ENCODE measurements at regions not wholly inside any gene's neighbourhood (a gene's known extent, or its start where the extent isn't known, plus 50 kb on each side); places are given as distances from the start of the nearest gene placed in this dataset.

DNA sequence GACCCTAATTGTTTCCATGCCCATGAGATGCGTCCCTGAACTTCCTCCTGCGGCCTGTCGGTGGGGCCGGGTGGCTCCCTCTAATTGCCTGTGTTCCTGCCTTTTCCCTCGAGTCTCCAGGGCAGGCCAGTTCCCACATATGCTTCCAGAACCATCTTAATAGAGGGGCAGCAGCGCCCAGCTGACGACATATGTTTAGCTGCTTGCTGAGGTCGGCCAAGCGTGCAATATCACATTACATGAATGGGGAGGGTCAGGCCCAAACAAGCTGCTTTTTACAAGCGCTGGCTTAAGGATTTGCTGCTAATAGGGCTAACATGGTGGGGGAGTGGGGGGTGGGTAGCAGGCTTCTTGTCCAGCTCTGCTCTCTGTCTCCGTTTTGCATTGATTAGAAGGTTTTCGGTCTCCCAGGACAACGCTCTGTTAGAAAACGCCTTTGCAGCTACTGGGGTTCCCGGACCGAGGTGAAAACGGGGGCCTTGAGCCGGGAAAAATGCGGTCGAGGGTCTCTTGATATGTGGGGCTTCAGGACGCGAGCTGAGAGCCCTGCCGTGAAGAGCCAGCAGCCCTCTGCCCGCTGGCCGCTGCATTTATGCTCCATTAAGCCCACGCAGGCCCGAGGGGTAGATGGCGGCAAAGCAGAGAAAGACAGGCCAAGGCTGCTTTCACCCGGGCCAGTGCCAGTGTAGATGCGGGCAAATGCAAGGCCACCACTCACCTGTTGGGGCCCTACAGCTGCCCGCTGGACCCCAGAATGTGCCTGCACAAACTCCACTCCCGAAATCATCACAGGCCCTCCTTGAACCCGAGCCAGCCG is 308.5 kb downstream of the BMP7 start:
- TF ChIP-seq, protein P1, sequence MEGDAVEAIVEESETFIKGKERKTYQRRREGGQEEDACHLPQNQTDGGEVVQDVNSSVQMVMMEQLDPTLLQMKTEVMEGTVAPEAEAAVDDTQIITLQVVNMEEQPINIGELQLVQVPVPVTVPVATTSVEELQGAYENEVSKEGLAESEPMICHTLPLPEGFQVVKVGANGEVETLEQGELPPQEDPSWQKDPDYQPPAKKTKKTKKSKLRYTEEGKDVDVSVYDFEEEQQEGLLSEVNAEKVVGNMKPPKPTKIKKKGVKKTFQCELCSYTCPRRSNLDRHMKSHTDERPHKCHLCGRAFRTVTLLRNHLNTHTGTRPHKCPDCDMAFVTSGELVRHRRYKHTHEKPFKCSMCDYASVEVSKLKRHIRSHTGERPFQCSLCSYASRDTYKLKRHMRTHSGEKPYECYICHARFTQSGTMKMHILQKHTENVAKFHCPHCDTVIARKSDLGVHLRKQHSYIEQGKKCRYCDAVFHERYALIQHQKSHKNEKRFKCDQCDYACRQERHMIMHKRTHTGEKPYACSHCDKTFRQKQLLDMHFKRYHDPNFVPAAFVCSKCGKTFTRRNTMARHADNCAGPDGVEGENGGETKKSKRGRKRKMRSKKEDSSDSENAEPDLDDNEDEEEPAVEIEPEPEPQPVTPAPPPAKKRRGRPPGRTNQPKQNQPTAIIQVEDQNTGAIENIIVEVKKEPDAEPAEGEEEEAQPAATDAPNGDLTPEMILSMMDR (conservative IDR thresholded peaks at IDR 0.05), result no peak
- no peak for TF ChIP-seq ZFX (IDR thresholded peaks at IDR 0.05)
